ENCODE measurements at regions not wholly inside any gene's neighbourhood (a gene's known extent, or its start where the extent isn't known, plus 50 kb on each side); places are given as distances from the start of the nearest gene placed in this dataset.

DNA sequence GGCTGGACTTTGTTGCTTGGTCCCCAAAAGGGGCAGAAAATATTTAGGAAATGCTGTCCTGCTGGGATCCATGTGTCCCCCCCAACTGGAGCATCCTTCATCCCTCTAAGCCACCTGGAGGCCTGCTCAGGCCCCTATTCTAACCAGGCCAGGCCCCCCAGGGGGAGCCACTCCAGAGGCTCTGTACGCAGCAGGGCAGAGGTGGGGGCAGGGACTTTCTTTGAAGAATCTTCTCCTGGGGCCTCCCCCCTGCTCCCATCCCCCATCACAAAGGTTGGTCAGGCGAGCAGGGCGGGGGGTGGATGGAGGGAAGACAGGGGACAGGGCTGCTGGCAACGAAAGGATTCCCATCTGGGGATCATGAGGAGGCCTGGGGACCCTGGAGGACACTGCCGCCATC is 170.8 kb downstream of the MN1 start:
- no peak for DNase-seq

DNA sequence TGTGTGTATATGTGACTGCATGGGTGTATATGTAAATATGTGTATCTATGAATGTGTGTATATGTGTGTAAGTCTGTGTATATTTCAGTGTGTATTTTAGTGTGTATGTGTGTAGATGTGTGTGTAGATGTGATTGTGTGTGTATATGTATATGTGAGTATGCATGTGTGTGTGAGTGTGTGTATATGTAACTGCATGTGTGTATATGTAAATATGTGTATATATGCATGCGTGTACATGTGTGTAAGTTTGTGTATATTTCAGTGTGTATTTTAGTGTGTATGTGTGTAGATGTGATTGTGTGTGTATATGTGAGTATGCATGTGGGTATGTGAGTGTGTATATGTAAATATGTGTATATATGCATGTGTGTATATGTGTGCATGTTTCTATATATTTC is 169.9 kb downstream of the MN1 start:
- DNase-seq: no peak

- DNase-seq: peak in 1 of 3 donors; percentile 28
These were observed 168.9 kb downstream of the MN1 start for GRCh38 chr22:27632451-27633295.

- no peak for DNase-seq
These were observed 168.2 kb downstream of the MN1 start for GRCh38 chr22:27633296-27633871.

- no peak for DNase-seq
These were observed 167.4 kb downstream of the MN1 start for GRCh38 chr22:27634043-27634740.

DNA sequence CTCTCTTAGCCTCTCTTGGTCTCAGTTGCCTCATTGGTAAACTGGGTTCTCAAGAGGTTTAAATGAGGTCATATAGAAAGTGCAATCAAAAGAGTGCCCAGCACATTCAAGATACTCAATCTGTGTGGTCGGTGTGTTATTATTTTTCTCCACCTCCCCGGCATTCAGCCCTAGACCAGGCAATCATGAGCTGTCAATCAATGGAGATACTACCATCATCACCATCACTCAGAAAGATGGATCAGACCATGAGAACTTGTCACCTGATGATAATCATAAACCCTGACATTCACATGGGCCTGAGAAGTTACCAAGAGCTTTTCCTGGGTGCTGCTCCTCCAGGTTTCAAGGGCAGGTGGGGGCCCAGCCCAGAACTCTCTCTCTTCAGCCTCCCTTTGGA is 166.1 kb downstream of the MN1 start:
- no peak for DNase-seq

DNA sequence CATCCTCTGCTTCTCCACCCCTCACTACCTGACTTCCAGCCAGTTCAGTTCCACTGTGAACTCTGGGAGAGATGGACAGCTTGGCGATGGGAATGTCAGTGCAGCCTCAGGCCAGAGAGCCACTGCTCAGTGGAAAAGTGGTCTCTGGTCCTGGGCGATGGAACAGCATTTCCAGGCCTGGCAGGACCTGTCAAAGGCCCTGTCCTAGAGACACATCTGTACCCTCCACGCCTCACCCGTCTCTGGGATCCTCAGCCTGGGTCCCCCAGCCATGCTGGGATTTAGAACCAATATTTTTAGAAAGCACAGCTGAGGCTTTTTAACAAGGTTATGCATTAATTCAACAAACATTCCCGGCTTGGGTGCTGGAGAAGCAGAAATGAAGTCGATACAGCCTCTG is 165.7 kb downstream of the MN1 start:
- no peak for DNase-seq

DNA sequence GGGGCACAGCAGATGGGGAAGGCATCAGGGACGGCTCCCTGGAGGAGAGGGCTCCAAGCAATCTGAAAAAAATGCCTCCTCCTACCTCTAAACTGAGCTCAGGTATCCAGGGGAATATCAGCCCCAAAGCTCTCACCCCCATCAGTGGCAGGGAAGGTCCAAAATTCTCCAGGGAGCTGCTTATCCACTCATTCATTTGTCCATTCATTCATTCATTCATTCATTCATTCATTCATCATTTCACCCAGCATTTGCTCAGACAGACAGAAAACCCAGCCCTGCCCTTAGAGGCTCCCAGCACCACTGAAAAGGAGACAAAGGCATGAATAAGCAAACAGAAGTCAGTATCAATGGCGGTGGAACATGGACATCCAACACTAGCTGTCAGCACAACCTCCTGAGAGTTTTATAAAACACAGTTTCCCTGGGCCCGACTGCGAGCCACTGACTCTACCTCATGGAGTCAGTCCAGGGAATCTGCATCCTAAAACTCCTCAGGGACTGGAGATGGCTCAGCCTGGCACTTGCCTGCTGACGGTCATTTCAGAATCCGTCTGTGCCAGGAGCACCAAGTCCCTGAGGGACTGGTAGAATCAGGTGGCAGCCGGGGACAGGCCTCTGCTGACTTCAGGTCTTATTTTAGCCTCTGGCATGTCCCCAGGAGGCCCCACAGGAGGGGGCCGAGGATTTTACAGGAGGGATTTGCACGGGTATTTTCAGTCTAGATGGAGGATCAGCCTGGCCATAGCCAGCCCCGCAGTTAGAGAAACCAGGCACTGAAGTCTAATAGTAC is 164.6 kb downstream of the MN1 start:
- DNase-seq: peak; percentile 48 to 66 (median 59)

GRCh38 chr22:27637604-27638003 is 164.0 kb downstream of the MN1 start:
- DNase-seq: peak in 1 of 3 donors; percentile 16

DNA sequence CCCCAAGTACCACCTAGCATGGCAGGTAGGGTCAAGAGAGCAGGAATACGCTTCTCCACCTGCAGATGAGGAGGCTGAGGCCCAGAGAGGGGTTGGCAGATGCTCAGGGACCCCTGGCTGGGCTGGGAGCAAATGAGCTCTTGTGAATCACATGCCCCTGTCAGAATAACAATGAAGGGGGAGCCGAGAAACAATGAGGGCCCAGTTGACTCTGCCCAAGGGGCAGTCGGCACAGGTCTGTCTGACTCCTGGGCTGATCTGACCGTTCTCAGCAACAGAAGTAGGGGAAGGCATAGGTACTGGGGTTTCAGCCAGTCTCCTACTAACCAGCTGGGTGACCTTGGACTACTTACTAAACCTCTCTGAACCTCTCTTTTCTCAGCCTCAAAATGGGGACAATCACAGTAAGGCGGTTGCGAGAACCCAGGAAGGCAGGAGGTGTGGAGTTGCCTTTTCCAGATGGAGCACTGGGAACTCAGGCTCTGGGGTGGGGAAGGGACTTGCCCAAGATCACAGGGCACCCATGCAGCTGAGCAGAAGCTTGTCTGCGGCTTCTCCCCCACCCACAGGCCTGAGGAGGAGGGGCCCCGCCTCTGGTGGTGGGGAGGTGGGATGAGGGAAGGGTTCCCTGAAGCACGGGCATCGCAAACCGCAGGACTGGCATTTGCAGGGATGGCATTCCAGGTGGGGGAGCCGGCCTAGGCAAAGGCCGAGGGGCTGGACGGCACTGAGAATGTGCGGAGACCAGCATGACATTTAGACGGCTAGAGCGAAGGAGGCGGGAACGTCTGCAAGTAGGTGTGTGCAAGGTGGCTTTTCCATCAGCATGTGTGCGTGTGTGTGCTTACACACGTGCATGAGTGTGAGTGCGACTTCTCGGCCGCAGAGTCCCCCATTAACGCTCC is 163.0 kb downstream of the MN1 start:
- DNase-seq: peak in 1 of 3 donors; percentile 34

DNA sequence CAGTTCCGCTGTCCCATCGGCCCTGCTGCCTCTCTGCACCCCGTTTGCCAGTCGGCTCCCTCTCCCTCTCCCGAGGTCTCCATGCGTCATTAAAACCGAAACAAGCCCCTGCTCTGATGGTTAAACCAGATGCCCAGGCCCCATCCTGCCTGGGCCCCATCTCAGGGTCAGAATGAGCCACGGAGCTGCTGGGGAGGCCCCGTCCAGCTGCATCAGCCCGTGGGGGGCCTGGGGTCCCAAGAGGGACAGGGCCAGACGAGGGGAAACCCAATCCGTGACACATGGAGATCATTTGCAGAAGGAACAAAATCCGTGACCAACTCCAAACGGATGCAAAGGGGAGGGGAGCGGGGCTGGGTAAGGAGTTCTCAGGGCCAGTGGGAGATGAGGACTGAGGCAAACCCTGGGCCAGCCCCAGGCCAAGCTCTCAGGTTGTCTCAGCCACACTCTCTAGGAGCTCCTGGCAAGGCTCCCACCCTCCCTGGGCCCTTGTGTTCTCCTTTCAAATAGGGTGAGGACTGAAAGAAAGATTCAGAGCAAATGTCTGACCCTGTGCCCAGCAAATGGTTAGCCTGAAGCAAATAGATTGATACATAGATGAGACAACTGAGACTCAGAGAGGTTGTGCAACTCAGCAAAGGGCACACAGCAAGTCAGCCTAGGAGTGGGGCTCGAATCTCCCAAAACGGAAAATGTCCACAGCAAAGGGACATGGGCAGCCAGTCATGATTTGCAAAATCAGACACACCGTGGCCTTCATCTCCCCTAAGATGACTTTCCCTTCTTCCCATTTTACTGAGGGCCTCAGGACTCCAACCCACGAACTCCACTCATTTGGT is 162.1 kb downstream of the MN1 start:
- DNase-seq: peak; percentile 26 to 87 (median 58)

- DNase-seq: peak in 1 of 3 donors; percentile 22
These were observed 160.3 kb downstream of the MN1 start for GRCh38 chr22:27641049-27641795.

- peak in 2 of 3 donors; percentile 29 to 35 for DNase-seq
These were observed 159.3 kb downstream of the MN1 start for GRCh38 chr22:27642104-27642800.

GRCh38 chr22:27643907-27644306 is 157.6 kb downstream of the MN1 start:
- no peak for DNase-seq

- DNase-seq: no peak
These were observed 157.0 kb downstream of the MN1 start for GRCh38 chr22:27644566-27644965.

GRCh38 chr22:27647540-27647939 is 154.0 kb downstream of the MN1 start:
- DNase-seq: no peak

GRCh38 chr22:27648074-27648473 is 153.5 kb downstream of the MN1 start:
- DNase-seq: no peak

DNA sequence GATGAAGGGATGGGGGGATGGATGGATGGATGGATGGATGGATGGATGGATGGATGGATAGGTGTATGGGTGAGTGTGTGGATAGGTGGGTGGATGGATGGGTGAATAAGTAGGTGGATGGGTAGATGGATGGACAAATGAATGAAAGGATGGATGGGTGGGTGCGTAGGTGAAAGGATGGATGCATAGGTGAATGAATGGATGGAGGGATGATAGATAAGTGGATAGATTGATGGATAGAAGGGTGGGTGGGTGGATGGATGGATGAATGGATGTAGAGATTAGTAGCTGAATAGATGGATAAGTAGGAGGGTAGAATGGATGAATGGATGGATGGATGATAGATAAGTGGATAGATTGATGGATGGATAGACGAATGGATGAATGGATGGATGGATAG is 152.7 kb downstream of the MN1 start:
- no peak for DNase-seq

DNA sequence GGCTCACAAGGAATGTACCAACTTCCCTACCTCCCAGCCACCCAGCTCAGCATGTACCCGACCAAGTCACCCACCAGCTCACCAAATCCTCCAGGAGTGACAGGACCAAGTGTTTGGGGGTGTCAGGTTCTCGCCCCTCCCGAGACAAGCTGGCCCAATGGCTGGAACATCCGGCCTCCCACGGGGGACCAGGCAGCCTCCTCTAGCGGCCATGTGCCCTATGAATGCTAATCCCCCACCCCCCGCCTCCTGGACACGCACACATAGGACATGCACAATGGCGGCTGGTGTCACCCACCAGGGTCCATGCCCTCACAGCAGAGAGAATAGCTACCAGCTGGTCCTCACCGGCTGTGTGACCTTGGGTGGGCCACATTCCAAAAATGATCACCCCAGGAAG is 151.0 kb downstream of the MN1 start:
- peak in 1 of 3 donors; percentile 47 for DNase-seq

Measured in muscle of back (tissue), 3 donors.